ENCODE measurements at regions not wholly inside any gene's neighbourhood (a gene's known extent, or its start where the extent isn't known, plus 50 kb on each side); places are given as distances from the start of the nearest gene placed in this dataset.

- no peaks in the 10 kb centered on the region for H3K9me3 ChIP-seq (ENCODE audit: control insufficient read depth, low read length)
- peaks cover 8% of the 10 kb centered on the region for H3K4me1 ChIP-seq (ENCODE audit: control insufficient read depth, insufficient read depth, low read length)
- Mint-ChIP-seq H3K27ac (no peak overlapping the region), H3K9me3 (no peaks in the 10 kb centered on the region), H3K36me3 (ENCODE audit: low read depth) (no peaks in the 10 kb centered on the region), H3K4me1 (peaks cover 17% of the 10 kb centered on the region), H3K4me3 (no peak overlapping the region), H3K27me3 (ENCODE audit: insufficient read depth) (no peaks in the 10 kb centered on the region)
- no peaks in the 10 kb centered on the region for H3K36me3 ChIP-seq (ENCODE audit: control insufficient read depth, insufficient read depth, low read length)
- no peak overlapping the region for H3K27ac ChIP-seq (ENCODE audit: low read depth, low read length)
- no peak overlapping the region for H3K9ac ChIP-seq (ENCODE audit: extremely low read depth, low read length, poor library complexity, severe bottlenecking)
- no peak overlapping the region for H3K4me3 ChIP-seq (ENCODE audit: low read length)
- DNase-seq: no peak
- TF ChIP-seq, protein P1, sequence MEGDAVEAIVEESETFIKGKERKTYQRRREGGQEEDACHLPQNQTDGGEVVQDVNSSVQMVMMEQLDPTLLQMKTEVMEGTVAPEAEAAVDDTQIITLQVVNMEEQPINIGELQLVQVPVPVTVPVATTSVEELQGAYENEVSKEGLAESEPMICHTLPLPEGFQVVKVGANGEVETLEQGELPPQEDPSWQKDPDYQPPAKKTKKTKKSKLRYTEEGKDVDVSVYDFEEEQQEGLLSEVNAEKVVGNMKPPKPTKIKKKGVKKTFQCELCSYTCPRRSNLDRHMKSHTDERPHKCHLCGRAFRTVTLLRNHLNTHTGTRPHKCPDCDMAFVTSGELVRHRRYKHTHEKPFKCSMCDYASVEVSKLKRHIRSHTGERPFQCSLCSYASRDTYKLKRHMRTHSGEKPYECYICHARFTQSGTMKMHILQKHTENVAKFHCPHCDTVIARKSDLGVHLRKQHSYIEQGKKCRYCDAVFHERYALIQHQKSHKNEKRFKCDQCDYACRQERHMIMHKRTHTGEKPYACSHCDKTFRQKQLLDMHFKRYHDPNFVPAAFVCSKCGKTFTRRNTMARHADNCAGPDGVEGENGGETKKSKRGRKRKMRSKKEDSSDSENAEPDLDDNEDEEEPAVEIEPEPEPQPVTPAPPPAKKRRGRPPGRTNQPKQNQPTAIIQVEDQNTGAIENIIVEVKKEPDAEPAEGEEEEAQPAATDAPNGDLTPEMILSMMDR (conservative IDR thresholded peaks at IDR 0.05): no peak
- no peaks in the 10 kb centered on the region for H3K27me3 ChIP-seq (ENCODE audit: control insufficient read depth, insufficient read depth, low read length, poor library complexity, severe bottlenecking)
Measured at GRCh38 chr3:111278959-111279358, 207.3 kb downstream of the NECTIN3 start.

GRCh38 chr3:111282024-111282423 lies 210.4 kb downstream of the NECTIN3 start:
- H3K4me1 Mint-ChIP-seq: peaks cover 9% of the 10 kb centered on the region
- no peaks in the 10 kb centered on the region for H3K27me3 ChIP-seq (ENCODE audit: control insufficient read depth, insufficient read depth, low read length, poor library complexity, severe bottlenecking)
- 78 to 87% methylated on average over 6 of the region's 6 CpGs for WGBS, 2 experiments (ENCODE audit: insufficient coverage in 1 of 2, insufficient read length in 1 of 2)

GRCh38 chr3:111283165-111283564 lies 211.5 kb downstream of the NECTIN3 start:
- Histone ChIP-seq H3K36me3 (ENCODE audit: control insufficient read depth, insufficient read depth, low read length) (no peaks in the 10 kb centered on the region), H3K4me1 (ENCODE audit: control insufficient read depth, insufficient read depth, low read length) (no peaks in the 10 kb centered on the region), H3K27me3 (ENCODE audit: control insufficient read depth, insufficient read depth, low read length, poor library complexity, severe bottlenecking) (no peaks in the 10 kb centered on the region), H3K9ac (ENCODE audit: extremely low read depth, low read length, poor library complexity, severe bottlenecking) (no peak overlapping the region), H3K4me3 (ENCODE audit: low read length) (no peak overlapping the region), H3K27ac (ENCODE audit: low read depth, low read length) (no peak overlapping the region), H3K9me3 (ENCODE audit: control insufficient read depth, low read length) (no peaks in the 10 kb centered on the region)
- H3K27me3 Mint-ChIP-seq (ENCODE audit: insufficient read depth): no peaks in the 10 kb centered on the region
- WGBS, 2 experiments (ENCODE audit: insufficient coverage in 1 of 2, insufficient read length in 1 of 2): 79 to 87% methylated on average over 2 to 4 of the region's 4 CpGs
- H3K27ac Mint-ChIP-seq: no peak overlapping the region
- H3K4me3 Mint-ChIP-seq: no peak overlapping the region
- H3K36me3 Mint-ChIP-seq (ENCODE audit: low read depth): no peaks in the 10 kb centered on the region
- no peak for DNase-seq
- H3K9me3 Mint-ChIP-seq: no peaks in the 10 kb centered on the region
- TF ChIP-seq, protein P1 (conservative IDR thresholded peaks at IDR 0.05): no peak
- H3K4me1 Mint-ChIP-seq: no peaks in the 10 kb centered on the region

More at GRCh38 chr3:111282024-111282423, 210.4 kb downstream of the NECTIN3 start:
- no peak overlapping the region for H3K27ac ChIP-seq (ENCODE audit: low read depth, low read length)
- peaks cover 5% of the 10 kb centered on the region for H3K4me1 ChIP-seq (ENCODE audit: control insufficient read depth, insufficient read depth, low read length)
- H3K9ac ChIP-seq (ENCODE audit: extremely low read depth, low read length, poor library complexity, severe bottlenecking): no peak overlapping the region
- Mint-ChIP-seq H3K36me3 (ENCODE audit: low read depth) (no peaks in the 10 kb centered on the region), H3K27me3 (ENCODE audit: insufficient read depth) (no peaks in the 10 kb centered on the region), H3K27ac (no peak overlapping the region), H3K4me3 (no peak overlapping the region), H3K9me3 (no peaks in the 10 kb centered on the region)
- no peak overlapping the region for H3K4me3 ChIP-seq (ENCODE audit: low read length)
- TF ChIP-seq, protein P1 (conservative IDR thresholded peaks at IDR 0.05): no peak
- no peaks in the 10 kb centered on the region for H3K9me3 ChIP-seq (ENCODE audit: control insufficient read depth, low read length)
- no peaks in the 10 kb centered on the region for H3K36me3 ChIP-seq (ENCODE audit: control insufficient read depth, insufficient read depth, low read length)
- DNase-seq: no peak
